ENCODE measurements at regions not wholly inside any gene's neighbourhood (a gene's known extent, or its start where the extent isn't known, plus 50 kb on each side); places are given as distances from the start of the nearest gene placed in this dataset.

DNA sequence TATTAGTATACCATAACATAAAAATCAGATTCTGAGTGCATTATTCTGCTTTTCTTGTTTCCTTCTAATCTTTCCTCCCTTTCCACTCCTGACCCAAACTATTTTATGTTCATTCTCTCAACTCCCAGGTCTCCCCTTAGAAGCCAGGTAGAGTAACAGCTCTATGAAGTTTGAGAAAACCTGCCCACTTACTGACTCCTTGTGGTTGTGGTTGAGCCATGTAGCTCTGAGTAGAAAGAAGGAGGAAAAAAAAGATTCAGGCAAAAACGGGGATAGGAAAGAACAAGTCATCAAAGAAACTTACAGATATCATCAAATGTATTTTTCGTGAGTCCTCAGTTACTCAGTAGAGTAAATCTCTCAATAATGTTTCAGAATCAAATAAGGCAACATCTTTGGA is 216.7 kb downstream of the PMP22 start:
- no peak for DNase-seq
- TF ChIP-seq GATA1 (IDR thresholded peaks at IDR 0.05; ENCODE audit: low read depth, low read length) (no peak), POLR2A (IDR thresholded peaks at IDR 0.05; ENCODE audit: low read length) (no peak)

DNA sequence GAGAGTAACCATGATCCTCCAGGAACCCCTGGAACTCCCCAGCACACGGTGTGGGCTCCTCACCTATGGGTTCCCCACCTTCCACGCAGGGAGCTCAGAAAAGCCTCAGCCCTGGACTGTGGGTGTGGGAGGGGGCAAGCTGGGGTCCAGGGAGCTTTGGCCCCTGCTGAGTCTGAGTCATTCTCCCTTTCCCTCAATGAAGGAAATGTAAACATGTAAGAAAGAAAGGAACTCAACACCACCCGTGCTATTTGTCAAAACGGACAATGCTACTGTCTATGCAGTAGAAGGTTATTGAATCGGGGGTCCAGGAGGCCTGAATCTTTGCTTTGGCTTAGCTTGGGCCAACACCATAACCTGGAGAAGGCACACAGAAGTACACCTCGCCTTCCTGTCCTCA is 222.8 kb downstream of the PMP22 start:
- DNase-seq = no peak
- TF ChIP-seq GATA1 (IDR thresholded peaks at IDR 0.05; ENCODE audit: low read depth, low read length) = no peak
- no peak for TF ChIP-seq POLR2A (IDR thresholded peaks at IDR 0.05; ENCODE audit: low read length)

DNA sequence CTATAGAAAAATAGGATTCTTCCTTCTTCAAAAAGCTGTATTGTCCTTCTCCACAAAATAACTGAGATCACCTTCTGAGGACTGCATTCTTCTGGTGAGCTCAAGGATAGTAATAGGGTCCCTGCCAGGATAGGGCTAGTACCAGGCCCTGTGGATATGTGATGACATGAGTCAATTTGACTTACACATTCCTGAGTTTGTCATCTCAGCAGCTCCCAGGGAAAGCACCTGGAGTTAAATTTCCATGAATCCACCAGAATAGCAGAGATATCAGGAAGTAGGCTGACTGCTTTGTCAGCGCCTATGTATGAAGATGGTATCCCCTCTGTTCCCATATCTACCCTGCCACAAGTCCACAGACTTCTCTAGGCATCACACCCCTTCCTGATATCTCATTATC is 225.8 kb downstream of the PMP22 start:
- no peak for DNase-seq
- no peak for TF ChIP-seq POLR2A (IDR thresholded peaks at IDR 0.05; ENCODE audit: low read length)
- TF ChIP-seq GATA1 (IDR thresholded peaks at IDR 0.05; ENCODE audit: low read depth, low read length) = no peak

DNA sequence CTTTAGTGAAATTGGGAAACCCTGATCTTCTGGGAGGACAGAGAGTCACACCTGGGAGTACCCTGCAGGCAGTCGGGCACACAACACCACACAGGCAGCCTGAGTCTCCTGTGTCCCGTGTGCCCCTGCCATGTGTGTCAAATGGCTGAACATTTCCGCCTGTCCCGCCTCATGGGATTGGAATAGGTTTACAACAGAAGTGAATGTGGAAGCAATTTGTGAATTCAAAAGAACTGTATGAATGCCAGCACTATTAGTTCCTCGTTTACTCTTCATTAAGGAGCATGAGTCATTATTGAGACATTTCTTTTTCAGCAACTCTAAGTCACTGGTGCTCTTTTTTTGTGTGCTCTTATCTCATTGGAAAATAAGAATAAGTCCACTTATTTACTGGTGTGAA is 226.5 kb downstream of the PMP22 start:
- DNase-seq = no peak
- no peak for TF ChIP-seq POLR2A (IDR thresholded peaks at IDR 0.05; ENCODE audit: low read length)
- TF ChIP-seq GATA1 (IDR thresholded peaks at IDR 0.05; ENCODE audit: low read depth, low read length) = no peak

DNA sequence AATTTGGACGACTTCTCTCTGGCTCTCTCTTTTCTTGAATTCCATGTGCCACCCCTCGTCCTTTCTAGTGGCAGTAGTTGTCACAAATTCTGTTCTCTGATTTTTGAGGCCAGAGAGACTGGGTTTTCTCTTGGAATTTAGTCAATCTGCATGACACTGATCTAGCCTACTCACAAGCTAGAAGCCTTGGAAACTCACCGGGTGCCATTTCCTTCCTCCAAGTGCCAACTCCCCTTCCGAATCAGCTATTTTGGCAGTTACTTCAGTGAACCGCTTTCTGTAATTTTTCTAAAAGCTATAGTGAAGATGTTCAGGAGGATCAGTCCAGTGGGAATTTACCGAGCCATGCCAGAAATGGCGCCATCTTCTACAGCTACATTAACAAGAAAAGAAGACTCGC is 228.9 kb downstream of the PMP22 start:
- no peak for TF ChIP-seq POLR2A (IDR thresholded peaks at IDR 0.05; ENCODE audit: low read length)
- no peak for TF ChIP-seq GATA1 (IDR thresholded peaks at IDR 0.05; ENCODE audit: low read depth, low read length)
- no peak for DNase-seq

DNA sequence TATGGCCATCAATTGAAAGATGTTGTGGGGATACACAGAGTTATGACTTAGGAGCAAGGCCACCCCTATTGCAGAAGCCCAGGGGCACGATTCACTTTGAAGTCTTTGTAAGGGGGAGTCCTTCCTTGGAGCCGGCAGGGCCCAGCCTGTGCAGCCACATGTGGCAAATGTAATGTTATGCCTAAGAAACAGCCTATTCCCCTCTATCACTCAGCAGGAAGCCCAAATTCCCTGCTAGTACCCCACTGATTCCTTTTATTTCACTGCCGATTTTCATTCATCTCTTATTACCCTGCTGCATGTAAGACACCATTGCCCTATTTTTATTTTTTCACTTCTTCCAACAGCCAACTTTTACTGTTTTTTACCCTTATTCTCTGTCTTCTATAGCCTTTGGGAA is 233.2 kb downstream of the PMP22 start:
- TF ChIP-seq GATA1 (IDR thresholded peaks at IDR 0.05; ENCODE audit: low read depth, low read length) (no peak), POLR2A (IDR thresholded peaks at IDR 0.05; ENCODE audit: low read length) (no peak)
- DNase-seq = no peak

DNA sequence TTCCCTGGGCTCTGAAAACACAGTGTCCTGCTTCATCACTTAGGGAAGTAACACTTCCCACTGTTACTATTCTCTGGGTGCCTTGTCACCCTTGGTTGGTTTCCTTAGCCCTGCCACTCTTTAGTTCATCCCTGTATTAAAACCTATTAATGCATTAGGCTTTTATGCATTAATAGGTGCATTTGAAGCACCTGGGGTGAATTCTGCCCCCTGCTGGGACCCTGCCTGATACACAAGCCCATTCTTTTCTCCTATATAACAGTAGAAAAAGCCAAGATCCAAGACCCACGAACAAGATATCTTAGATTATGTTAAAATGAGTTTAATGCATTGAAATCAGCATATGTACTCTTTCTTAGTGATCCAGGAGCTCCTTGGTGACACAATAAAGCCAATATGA is 235.7 kb downstream of the PMP22 start:
- TF ChIP-seq POLR2A (IDR thresholded peaks at IDR 0.05; ENCODE audit: low read length) = no peak
- no peak for DNase-seq

DNA sequence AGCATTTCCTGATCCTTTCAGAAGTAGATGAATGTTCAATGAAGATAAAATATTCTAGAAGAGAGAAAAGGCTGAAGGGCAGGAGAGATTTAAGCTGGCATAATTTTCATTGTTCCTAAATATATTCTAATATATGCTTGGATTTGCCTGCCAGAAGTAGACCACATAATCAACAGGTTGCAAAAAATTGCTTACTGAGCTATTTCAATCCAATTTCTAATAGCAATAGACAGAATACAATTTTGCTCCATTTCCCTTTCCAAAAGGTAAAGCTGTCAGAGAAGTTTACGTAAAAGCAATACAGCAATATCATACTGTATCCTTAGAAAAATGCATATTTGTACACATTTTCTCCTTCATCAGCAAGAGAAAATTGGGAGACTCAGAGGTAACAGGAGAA is 237.3 kb downstream of the PMP22 start:
- DNase-seq = no peak
- TF ChIP-seq GATA1 (IDR thresholded peaks at IDR 0.05; ENCODE audit: low read depth, low read length) = no peak
- no peak for TF ChIP-seq POLR2A (IDR thresholded peaks at IDR 0.05; ENCODE audit: low read length)

DNA sequence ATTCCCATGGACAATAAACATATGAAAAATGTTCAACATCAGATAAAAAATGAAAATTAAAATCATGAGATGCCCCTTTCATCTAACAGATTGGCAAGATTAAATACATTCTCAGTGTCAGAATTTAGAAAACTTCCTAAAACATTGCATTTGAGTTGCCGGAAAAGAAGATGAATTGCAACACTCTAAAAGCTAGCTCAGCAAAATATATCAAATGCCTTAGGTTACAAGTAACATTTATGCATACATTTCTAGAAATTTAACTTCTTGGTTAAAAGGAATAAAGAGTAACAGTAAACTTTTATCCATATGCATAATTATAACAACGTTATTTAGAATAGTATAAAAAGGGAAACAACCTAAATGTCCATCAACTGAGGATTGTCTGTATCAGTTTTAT is 239.0 kb downstream of the PMP22 start:
- no peak for TF ChIP-seq GATA1 (IDR thresholded peaks at IDR 0.05; ENCODE audit: low read depth, low read length)
- no peak for TF ChIP-seq POLR2A (IDR thresholded peaks at IDR 0.05; ENCODE audit: low read length)
- no peak for DNase-seq

DNA sequence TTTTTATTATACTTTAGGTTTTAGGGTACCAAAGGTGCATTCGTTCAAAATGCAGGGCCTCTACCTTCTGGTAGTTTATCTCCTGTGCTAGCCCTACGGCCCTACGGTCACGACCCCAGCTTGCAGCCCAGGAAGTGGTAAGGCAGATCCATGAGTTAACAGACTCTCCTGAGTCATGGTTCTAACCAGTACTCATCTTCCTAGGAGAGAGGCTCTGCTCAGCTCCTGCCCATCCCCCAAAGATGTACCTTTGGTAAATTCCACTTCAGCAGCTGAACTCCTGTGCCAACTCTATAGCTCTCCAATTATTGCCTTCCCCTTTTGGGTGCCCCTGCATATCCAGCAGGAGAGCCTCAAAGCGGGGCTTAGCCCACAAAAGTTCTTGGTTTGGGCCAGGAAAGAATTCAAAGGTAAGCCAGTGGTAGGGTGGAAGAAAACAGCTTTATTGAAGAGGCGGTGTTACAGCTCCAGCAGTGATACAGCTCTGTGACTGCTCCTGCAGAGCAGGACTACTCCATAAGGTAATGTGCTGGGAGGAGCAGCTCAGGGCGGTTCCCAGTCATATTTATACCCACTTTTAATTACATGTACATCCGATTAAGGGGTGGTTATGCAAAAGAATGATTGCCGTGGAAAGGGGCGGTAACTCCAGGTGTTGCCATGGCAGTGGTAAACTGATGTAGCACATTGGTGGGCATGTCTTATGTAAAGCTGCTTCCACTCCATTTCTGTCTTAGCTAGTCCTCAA is 241.4 kb downstream of the PMP22 start:
- TF ChIP-seq GATA1 (IDR thresholded peaks at IDR 0.05; ENCODE audit: low read depth, low read length) = no peak
- TF ChIP-seq POLR2A (IDR thresholded peaks at IDR 0.05; ENCODE audit: low read length) = no peak
- no peak for DNase-seq

DNA sequence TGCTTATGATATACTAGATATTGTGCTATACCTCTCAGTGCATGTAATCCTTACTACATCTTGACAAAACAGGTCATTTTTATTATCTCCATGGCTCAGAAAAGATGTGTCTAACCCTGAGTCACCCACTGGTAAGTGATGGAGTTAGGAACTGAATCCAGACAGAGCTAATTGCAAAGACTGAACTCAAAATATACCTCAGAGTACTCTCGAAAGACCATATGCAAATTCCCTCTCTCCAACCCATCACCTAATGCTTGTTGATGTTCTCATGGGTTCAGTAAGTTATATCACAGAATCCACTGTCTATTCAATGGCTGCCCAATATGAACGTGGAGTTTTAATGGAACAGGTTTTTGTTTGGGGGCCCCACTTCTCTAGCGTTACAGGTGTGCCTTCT is 246.0 kb downstream of the PMP22 start:
- no peak for TF ChIP-seq GATA1 (IDR thresholded peaks at IDR 0.05; ENCODE audit: low read depth, low read length)
- no peak for TF ChIP-seq POLR2A (IDR thresholded peaks at IDR 0.05; ENCODE audit: low read length)
- DNase-seq = no peak

DNA sequence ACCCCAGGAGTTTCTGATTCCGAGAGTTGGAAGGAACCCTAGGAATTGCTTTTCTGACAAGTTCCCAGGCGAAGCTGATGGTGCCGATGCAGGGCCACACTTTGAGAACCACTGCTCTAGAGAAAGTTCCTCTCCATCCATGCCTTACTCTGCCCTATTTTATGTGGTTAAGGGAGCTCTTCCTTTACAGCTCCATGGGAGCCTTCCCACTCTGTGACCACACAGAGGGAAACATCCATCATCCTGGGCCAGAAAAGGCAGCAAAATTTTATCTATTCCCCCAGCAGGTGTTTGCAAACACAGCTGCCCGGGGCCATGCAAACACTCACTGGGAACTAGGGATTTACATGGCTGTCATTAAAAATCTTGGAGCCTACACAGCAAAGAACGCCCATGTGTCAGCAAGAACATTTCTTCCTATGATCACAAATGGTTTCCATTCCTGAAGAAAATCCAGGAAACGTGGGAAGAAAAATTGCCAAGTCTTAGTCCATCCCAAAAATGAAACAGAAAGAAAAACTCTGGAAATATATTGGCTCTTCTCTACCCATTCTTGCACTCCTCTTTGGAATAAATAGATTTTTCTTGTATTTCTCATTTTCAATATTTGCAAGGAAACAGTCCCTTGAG is 252.7 kb downstream of the PMP22 start:
- no peak for DNase-seq
- TF ChIP-seq POLR2A (IDR thresholded peaks at IDR 0.05; ENCODE audit: low read length) (no peak), GATA1 (IDR thresholded peaks at IDR 0.05; ENCODE audit: low read depth, low read length) (no peak)

DNA sequence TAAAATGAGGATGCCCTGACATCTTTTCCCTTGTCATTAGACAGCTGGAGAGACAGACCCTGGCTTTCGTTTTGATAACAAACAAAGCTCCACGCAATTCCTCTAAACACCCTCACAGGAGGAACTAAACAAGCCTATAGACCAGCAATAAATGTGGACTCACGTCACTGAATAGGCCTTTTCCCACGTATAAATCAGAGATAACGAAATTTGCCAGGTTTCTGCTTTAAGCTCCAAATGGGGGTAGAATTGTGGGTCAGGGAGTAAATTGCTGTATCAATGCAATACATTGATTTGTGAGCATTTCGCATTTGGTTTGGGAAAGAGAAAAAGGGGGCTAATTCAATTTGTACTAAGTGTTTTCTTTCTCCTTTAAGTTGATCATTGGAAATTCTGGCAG is 256.0 kb downstream of the PMP22 start:
- DNase-seq = no peak
- no peak for TF ChIP-seq POLR2A (IDR thresholded peaks at IDR 0.05; ENCODE audit: low read length)
- TF ChIP-seq GATA1 (IDR thresholded peaks at IDR 0.05; ENCODE audit: low read depth, low read length) = no peak

DNA sequence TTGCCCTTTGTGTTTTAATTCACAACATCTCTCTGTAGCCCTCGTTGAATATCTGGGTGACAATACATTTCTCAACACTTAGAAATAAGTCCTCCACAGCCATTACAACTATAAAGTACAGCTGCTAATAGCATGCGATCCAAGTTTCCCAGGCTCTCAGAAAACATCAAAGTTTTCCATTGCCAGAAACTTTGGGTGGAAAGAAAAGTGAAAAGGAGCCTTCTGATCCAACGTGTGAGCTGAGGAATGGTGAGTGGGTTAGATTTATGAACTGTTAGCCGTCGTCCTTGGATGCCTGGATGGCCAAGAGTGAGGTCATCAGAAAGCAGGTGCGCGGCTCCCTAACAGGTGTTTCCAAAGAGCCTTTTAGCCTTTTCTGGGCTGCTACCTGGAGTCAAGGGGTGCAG is 258.0 kb downstream of the PMP22 start:
- TF ChIP-seq POLR2A (IDR thresholded peaks at IDR 0.05; ENCODE audit: low read length) (no peak), GATA1 (IDR thresholded peaks at IDR 0.05; ENCODE audit: low read depth, low read length) (no peak)
- no peak for DNase-seq

DNA sequence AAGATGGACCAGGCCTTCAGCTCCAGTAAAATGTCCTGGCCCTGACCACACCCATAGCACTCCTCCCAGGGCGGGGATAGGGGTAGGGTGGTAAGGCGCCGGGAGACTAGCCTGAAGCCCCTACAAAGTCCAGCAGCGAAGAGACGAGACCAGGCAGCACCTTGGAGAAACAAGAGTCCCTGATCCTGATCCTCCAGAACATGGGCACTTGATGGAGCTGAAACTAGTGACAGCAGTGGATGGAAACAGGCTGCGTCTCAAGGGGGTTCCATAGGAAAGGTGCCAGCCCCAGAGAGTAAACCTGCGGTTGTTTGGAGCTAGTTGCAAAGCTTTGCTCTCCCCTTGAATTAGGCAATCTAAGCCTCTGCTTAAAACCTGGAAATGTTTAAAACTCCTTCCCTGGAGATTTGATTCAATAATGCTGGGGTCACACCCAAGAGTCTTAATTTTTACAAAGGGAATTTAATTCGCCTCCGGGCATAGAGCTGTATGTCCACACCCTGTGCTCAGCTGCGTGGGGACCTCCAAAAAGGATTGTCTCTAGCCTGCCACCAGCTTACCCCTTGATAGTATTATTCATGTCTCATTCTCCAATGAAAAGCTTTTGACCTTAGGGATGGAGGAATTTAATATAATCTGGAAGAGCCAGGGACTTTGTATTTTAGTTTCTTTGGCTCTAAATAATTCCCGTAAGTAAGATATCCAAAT is 258.6 kb downstream of the PMP22 start:
- DNase-seq = no peak
- no peak for TF ChIP-seq POLR2A (IDR thresholded peaks at IDR 0.05; ENCODE audit: low read length)
- no peak for TF ChIP-seq GATA1 (IDR thresholded peaks at IDR 0.05; ENCODE audit: low read depth, low read length)
